ENCODE measurements at regions not wholly inside any gene's neighbourhood (a gene's known extent, or its start where the extent isn't known, plus 50 kb on each side); places are given as distances from the start of the nearest gene placed in this dataset.

- no peak for TF ChIP-seq CTCF (IDR thresholded peaks at IDR 0.05)
- no peak for TF ChIP-seq POLR2A (IDR thresholded peaks at IDR 0.05)
- TF ChIP-seq EP300 (IDR thresholded peaks at IDR 0.05) = no peak
- TF ChIP-seq POLR2AphosphoS5 (IDR thresholded peaks at IDR 0.05) = no peak
These were observed 92.3 kb upstream of the ANKRD10 start for GRCh38 chr13:111007209-111007608.

Data from gastroesophageal sphincter (tissue), 3 donors.